Smooth muscle cell of the brain vasculature (primary cell): ENCODE measurements at regions not wholly inside any gene's neighbourhood (a gene's known extent, or its start where the extent isn't known, plus 50 kb on each side); places are given as distances from the start of the nearest gene placed in this dataset.

Source experiments
- DNase-seq: peaks from one replicate; pipeline ENCODE4 v3.0.0-alpha.2; 2012; ENCODE audit warnings: low read depth, low spot score

DNA sequence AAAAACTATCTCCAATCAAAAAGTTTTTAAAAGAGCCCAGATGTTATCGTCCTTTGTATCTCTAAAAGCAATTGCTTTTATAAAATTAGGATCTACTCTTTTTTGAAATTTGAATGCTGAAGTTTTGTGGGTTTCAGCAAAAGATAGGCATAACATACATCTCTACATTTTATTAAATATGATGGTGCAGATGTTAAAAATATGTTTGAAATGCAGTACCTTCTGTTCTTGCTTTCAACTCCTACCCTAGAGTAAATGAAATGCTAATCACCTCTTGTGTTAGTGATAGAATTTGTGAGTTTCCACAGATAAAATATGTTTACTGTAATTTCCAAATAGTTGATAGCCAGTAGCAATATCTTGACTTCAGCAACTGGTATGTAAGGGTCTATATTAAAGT is 95.7 kb upstream of the VPREB1 start:
- no peak for DNase-seq

DNA sequence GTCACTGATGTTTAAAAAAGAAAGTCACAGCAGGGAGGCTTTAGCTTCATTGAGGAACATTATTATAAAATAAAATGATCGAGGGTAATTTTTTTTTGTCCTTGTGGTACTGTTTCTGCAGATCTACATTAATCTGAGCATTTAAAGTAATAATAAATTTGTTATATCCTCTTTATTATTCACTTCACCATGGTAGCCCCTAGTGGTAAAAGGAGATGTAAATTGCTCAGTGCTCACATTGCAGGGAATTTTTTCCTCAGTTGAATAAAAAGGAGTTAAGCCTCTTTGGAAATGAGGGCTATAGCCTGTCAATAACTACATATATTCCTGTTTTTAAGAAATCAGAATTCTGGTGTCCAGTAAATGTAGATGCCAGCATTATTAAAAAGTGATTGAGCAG is 99.7 kb upstream of the VPREB1 start:
- no peak for DNase-seq

- DNase-seq: no peak
Measured at GRCh38 chr22:22143448-22143847, 101.1 kb upstream of the VPREB1 start.

- no peak for DNase-seq
Measured at GRCh38 chr22:22142661-22143060, 101.9 kb upstream of the VPREB1 start.

DNA sequence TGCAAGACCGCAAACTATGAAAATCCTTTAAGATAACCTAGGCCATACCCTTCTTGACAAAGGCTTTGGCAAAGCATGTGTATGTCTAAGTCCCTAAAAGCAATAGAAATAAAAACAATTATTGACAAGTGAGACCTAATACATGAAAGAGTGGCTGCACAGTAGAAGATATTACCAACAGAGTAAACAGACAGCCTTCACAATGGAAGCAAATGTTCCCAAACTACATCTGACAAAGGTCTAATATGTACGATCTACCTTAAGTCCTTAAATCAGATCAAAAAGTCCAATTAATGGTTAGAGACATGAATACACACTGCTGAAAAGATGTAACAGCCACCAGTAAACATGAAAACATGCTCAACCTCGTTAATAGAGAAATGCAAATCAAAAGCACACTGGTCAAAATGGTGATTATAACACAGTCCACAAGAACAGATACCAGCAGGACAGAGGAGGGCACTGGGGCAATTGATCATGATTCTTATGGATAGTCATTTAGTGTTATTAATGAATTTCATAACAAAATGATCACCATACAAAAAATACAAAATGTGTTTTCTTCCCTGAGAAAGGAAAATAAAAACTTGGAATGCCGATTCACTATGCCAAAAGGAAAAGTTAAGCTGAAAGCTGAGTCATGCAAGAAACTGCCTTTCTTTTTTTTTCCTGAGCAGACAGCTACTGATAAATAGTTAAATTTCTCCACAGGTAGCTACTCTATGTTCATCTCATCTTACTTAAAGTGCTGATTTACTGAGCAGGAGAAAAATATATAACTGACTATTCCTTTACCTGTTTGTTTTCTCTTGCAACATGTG is 102.6 kb upstream of the VPREB1 start:
- no peak for DNase-seq

GRCh38 chr22:22141031-22141430 is 103.6 kb upstream of the VPREB1 start:
- no peak for DNase-seq

GRCh38 chr22:22139364-22139763 is 105.2 kb upstream of the VPREB1 start:
- DNase-seq: no peak

DNA sequence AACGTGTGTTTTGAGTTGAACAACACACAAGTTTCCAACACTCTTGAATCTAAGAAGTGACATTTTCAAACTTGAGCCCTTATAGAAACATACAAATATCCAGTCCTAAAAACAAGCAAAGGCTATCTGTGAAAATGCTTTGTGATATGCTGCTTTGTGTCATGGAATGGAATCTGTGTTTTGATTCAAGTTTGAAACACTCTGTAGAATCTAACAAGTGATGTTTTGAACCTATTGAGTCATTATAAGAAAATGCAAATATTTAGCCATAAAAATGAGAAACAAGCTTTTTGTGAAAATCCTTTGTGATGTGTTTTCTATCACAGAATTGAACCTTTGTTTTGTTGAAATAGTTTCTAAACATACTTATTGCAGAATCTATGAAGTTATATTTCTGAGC is 105.7 kb upstream of the VPREB1 start:
- DNase-seq: no peak

DNA sequence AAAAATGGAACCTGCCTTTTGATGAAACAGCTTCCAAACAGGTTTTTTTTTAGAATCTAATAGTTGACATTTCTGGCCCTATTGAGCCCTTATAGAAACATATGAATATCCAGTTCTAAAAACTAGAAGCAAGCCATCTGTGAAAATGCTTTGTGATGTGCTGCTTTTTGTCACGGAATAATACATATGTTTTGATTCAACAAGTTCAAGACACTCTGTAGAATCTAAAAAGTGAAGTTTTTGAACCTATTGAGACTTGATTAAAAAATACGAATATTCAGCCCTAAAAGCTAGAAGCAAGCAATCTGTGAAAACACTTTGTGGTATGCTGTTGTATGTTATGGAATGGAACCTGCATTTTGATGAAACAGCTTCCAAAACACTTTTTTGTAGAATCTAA is 106.7 kb upstream of the VPREB1 start:
- no peak for DNase-seq

- DNase-seq: no peak
Measured at GRCh38 chr22:22133910-22134309, 110.7 kb upstream of the VPREB1 start.

DNA sequence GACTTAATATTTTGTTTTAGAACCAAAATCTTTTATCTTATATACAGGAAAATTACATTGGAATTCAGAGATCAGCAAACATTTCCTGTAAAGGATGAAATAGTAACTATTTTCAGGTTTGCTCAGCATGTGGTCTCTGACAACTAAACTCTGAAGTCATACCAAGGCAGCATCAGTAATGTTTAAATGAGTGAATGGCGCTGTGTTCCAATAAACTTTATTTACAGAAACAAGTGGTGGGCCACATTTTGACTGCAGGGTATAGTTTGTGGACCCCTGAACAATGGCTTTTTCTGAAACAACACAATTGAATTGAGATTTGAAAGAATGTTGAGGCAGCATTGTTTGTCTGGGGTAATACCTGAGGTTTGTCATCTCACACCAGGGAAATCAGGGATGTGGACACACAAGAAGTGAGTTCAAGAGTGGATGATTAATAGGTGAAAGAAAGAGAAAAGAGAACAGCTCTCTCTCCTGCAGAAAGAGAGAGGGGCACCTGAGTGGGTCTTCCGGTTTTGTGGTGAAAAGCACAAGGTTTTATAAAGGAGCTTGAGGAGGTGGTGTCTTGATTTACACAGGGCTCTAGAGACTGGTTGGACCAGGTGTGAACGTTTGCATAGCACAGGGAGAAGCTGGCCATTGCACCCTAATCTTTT is 113.5 kb upstream of the VPREB1 start:
- DNase-seq: no peak

GRCh38 chr22:22129387-22129786 is 115.2 kb upstream of the VPREB1 start:
- DNase-seq: no peak

GRCh38 chr22:22128440-22128839 is 116.1 kb upstream of the VPREB1 start:
- no peak for DNase-seq

- DNase-seq: no peak
Measured at GRCh38 chr22:22127100-22127499, 117.5 kb upstream of the VPREB1 start.

GRCh38 chr22:22125579-22126468 is 118.8 kb upstream of the VPREB1 start:
- DNase-seq: no peak

- DNase-seq: no peak
Measured at GRCh38 chr22:22125028-22125578, 119.5 kb upstream of the VPREB1 start.

- DNase-seq: no peak
Measured at GRCh38 chr22:22124374-22124773, 120.2 kb upstream of the VPREB1 start.

- DNase-seq: no peak
Measured at GRCh38 chr22:22123960-22124278, 120.7 kb upstream of the VPREB1 start.

DNA sequence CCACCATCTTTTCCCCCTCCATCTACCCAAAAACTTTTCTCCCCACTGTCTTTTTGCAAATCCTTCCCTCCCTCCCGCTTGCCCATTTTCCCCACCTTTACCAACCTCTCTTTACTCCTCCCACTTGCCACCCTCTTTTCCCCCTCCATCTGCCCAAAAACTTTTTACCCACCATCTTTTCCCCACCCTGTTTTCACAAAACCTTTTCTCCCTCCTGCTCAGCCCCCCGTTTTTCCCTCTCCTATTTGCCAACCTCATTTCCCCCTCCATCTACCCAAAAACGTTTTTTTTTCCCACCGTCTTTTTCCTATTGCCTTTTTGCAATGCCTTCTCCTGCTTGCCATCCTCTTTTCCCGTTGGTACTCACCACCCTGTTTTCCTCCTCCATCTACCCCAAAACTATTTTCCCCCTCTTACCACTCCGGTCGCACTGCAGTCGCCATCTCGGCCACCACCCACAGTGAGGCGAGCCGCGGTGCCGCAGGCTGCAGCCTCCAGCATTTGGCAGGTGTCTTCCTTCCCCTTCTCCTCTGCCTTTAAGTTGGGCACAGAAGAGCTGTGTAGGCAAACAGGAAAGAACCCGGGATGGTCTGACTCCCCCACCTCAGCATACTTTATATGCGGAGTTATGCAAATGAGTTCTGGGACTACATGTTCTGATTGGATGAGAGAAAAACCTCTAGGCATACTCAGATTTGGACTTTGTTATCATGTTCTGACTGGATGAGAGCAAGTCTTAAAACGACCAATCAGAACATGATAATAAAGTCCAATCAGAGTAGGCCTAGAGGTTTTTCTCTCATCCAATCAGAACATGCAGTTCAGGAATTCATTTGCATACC is 121.2 kb upstream of the VPREB1 start:
- DNase-seq: no peak

DNA sequence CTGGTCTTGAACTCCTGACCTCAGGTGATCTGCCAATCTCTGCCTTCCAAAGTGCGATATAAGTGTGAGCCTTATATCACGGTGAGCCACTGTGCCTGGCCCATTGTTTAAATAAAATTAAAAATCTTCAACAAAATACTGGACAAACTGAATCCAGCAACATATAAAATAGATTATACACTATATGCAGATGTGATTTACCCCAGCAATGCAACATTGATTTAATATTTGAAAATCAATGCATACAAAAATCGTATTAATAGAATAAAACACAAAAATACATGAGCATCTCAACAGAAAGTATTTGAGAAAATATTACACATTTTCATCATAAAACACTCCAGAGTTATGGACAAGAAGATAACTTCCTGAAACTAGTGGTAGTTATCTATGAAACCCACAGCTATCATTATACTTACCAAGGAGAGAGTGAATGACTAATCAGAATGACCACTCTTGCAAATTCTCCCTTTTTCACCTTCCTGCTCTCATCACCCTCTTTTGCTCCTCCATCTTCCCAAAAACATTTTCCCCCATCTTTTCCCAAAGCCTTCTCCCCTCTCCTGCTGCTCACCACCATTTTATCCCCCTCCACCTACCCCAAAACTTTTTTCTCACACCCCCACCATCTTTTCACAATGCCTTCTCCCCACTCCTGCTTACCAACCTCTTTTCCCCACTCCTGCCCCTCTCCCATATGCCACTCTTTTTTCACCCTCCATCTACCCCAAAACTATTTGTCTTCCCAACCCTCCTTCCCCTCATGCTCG is 122.1 kb upstream of the VPREB1 start:
- DNase-seq: no peak
